ENCODE measurements at regions not wholly inside any gene's neighbourhood (a gene's known extent, or its start where the extent isn't known, plus 50 kb on each side); places are given as distances from the start of the nearest gene placed in this dataset.

GRCh38 chr5:153030755-153031725 is 459.4 kb upstream of the GRIA1 start:
- DNase-seq, result no peak

- DNase-seq, result no peak
Measured at GRCh38 chr5:153039501-153039900, 451.0 kb upstream of the GRIA1 start.

- DNase-seq, result no peak
Measured at GRCh38 chr5:153043886-153044285, 446.6 kb upstream of the GRIA1 start.

GRCh38 chr5:153050496-153051179 is 439.8 kb upstream of the GRIA1 start:
- DNase-seq, result no peak

- no peak for DNase-seq
Measured at GRCh38 chr5:153066281-153066680, 424.2 kb upstream of the GRIA1 start.

GRCh38 chr5:153067869-153068268 is 422.6 kb upstream of the GRIA1 start:
- DNase-seq, result no peak

GRCh38 chr5:153079396-153079795 is 411.1 kb upstream of the GRIA1 start:
- DNase-seq, result no peak

- no peak for DNase-seq
Measured at GRCh38 chr5:153080940-153081339, 409.5 kb upstream of the GRIA1 start.

- DNase-seq, result no peak
Measured at GRCh38 chr5:153081385-153081784, 409.1 kb upstream of the GRIA1 start.

GRCh38 chr5:153084511-153084910 is 406.0 kb upstream of the GRIA1 start:
- DNase-seq, result no peak

- no peak for DNase-seq
Measured at GRCh38 chr5:153086486-153086885, 404.0 kb upstream of the GRIA1 start.

GRCh38 chr5:153088538-153088937 is 401.9 kb upstream of the GRIA1 start:
- no peak for DNase-seq

GRCh38 chr5:153094333-153094732 is 396.1 kb upstream of the GRIA1 start:
- no peak for DNase-seq

GRCh38 chr5:153096381-153096780 is 394.1 kb upstream of the GRIA1 start:
- no peak for DNase-seq

- DNase-seq, result no peak
Measured at GRCh38 chr5:153099328-153099727, 391.1 kb upstream of the GRIA1 start.

GRCh38 chr5:153101235-153102180 is 389.0 kb upstream of the GRIA1 start:
- DNase-seq, result no peak

GRCh38 chr5:153116916-153117315 is 373.6 kb upstream of the GRIA1 start:
- DNase-seq, result no peak

GRCh38 chr5:153118018-153118417 is 372.5 kb upstream of the GRIA1 start:
- no peak for DNase-seq

- DNase-seq, result no peak
Measured at GRCh38 chr5:153122403-153122802, 368.1 kb upstream of the GRIA1 start.

- no peak for DNase-seq
Measured at GRCh38 chr5:153130296-153130695, 360.2 kb upstream of the GRIA1 start.

- no peak for DNase-seq
Measured at GRCh38 chr5:153135411-153135810, 355.1 kb upstream of the GRIA1 start.

GRCh38 chr5:153136910-153137614 is 353.4 kb upstream of the GRIA1 start:
- DNase-seq, result no peak
